Fibroblast of skin of back (primary cell): ENCODE measurements at regions not wholly inside any gene's neighbourhood (a gene's known extent, or its start where the extent isn't known, plus 50 kb on each side); places are given as distances from the start of the nearest gene placed in this dataset.

Experiments used
- DNase-seq: peaks from one replicate; pipeline ENCODE4 v3.0.0-alpha.2; 2013

DNA sequence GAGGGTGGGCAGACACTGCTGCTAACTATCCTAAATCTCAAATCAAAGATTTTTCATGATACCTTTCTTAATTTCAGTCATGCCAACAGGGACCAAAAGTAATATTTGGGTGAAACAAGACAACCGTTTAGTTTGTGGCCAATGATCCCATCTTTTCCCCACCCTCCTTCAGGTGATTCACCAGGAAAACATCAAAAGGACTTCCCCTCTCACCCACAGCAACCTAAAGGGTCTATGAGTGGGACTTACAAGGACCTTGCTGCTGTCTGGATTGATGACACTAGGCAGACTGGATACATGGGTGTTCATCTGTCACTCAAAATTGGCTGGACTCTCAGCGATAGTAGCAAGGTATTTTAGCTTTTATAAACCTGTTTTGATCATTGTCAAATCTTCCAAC is 62.0 kb upstream of the ZC3H12C start:
- DNase-seq = no peak

- no peak for DNase-seq
These were observed 60.9 kb upstream of the ZC3H12C start for GRCh38 chr11:110032259-110032658.

DNA sequence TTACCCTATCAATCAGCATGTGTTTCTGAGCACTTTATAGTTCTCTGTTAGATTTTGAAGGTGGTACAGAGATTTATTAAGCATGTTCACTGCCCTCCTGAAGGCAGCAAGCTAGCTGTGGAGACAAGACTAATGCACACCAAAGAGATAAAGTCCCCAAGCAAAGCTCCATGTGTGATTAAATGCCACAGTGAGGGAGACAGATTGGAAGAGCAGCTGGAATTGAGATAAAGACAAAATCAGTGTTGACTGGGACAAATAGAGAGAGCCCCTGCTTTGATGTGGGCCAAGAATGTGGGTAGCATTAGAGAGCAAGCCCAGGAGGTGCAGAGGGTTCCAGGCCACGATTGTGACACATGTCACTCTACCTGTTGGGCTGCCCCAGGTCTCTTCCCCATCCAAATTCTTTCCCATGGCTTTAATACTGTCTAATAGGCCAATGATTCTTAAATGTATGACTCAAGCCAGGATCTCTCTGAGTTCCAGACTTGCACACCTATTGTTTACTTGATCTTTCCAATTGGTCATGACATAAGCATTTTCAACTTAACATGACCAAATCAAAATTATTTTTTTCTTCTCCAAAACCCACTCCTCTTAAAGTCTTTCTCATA is 60.1 kb upstream of the ZC3H12C start:
- no peak for DNase-seq

DNA sequence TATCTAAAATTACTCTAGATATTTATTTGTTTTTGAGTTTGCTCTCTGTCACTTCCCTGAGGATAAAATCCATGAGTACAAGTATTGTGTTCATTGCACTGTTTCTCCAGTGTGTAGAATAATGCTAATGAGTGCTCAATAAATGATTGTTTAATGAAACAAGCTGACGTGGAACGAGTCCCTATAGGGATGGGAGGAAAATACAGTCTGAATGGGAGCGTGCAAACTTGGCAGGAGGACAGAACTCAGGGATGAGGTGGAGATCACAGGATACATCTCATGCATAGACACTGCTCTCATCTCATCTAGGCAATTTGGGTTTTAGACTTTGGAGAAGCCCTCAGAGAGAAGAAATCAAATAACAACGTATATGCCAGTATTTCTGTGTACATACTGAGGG is 58.4 kb upstream of the ZC3H12C start:
- no peak for DNase-seq

DNA sequence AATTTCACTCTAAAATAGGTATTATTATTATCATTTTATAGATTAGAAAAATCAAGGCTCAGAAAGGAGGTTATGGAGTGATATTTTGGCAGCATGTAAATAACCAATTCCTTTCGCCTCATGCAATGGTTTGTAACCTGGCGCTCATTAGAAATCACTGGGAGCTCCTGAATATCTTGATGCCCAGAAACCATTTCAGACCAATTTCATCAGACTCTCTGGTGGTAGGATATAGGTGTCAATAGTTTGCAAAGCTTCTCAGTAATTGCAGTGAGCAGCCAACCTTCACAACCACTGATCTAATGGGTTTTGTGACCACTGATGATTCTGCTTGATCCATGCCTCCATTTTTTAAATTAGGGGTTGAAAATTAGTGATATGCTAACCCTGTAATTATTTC is 57.8 kb upstream of the ZC3H12C start:
- DNase-seq = no peak

DNA sequence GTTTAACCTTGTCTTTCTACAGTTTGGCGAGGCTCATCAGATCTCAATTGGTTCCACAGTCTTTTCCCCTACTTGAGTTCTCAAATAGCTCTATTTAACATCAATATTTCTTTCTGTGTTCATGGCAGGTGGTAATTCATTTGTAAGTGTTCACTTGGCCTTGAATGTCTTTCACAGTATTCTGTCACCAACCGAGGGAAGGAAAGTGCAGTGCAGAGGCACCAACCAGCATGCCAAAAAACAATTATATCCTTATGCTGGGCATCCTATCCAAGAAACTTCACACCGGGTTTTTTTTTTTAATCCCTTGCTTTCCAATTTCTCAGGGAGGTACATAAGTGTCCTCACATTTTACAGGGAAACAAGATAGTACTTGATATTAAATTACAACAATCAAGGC is 55.0 kb upstream of the ZC3H12C start:
- DNase-seq = no peak
